Gastroesophageal sphincter (tissue), 3 donors: ENCODE measurements at regions not wholly inside any gene's neighbourhood (a gene's known extent, or its start where the extent isn't known, plus 50 kb on each side); places are given as distances from the start of the nearest gene placed in this dataset.

Source experiments
- EP300 ChIP-seq: sonication (generic); formaldehyde crosslinking; IDR thresholded peaks from one replicate; pipeline ENCODE4 v1.6.1; 2017; ENCODE audit warnings: antibody characterized with exemption, mild to moderate bottlenecking
- POLR2A ChIP-seq, 2 donors: fragments of 450-650 bp; IDR thresholded peaks; one replicate each; pipeline ENCODE4 v1.6.1; 2017; ENCODE audit warnings: antibody characterized with exemption in 2 of 2, mild to moderate bottlenecking in 2 of 2, moderate library complexity in 1 of 2
- POLR2AphosphoS5 ChIP-seq: sonication (generic); formaldehyde crosslinking; IDR thresholded peaks from one replicate; pipeline ENCODE4 v1.6.1; 2017; ENCODE audit warnings: antibody characterized with exemption
- TF ChIP-seq, protein P1 (sequence below), 4 experiments: fragments of 200-600 bp in 2 of 4; fragments of 450-650 bp in 2 of 4; sonication (generic) in 1 of 4; IDR thresholded peaks; one replicate each; pipeline ENCODE4 v1.5.1; 2017 to 2019; ENCODE audit warnings: antibody characterized with exemption in 4 of 4, mild to moderate bottlenecking in 2 of 4, moderate library complexity in 2 of 4

- TF ChIP-seq EP300 (no peak), POLR2A (IDR thresholded peaks at IDR 0.05) (no peak), POLR2AphosphoS5 (no peak)
- TF ChIP-seq, protein P1, sequence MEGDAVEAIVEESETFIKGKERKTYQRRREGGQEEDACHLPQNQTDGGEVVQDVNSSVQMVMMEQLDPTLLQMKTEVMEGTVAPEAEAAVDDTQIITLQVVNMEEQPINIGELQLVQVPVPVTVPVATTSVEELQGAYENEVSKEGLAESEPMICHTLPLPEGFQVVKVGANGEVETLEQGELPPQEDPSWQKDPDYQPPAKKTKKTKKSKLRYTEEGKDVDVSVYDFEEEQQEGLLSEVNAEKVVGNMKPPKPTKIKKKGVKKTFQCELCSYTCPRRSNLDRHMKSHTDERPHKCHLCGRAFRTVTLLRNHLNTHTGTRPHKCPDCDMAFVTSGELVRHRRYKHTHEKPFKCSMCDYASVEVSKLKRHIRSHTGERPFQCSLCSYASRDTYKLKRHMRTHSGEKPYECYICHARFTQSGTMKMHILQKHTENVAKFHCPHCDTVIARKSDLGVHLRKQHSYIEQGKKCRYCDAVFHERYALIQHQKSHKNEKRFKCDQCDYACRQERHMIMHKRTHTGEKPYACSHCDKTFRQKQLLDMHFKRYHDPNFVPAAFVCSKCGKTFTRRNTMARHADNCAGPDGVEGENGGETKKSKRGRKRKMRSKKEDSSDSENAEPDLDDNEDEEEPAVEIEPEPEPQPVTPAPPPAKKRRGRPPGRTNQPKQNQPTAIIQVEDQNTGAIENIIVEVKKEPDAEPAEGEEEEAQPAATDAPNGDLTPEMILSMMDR (IDR thresholded peaks at IDR 0.05) = no peak
Observed at GRCh38 chr15:62250978-62251377, 85.9 kb upstream of the C2CD4B start.
